Fibroblast of peridontal ligament (primary cell): ENCODE measurements at regions not wholly inside any gene's neighbourhood (a gene's known extent, or its start where the extent isn't known, plus 50 kb on each side); places are given as distances from the start of the nearest gene placed in this dataset.
"Not testable (repeated sequence)": the region's sequence is repeated elsewhere in the genome, so short reads cannot be mapped to it uniquely, and the experiment has no call there.

ENCODE experiments used
- DNase-seq: peaks from one replicate; pipeline ENCODE4 v3.0.0-alpha.2; 2010; ENCODE audit errors: extremely low read depth

DNA sequence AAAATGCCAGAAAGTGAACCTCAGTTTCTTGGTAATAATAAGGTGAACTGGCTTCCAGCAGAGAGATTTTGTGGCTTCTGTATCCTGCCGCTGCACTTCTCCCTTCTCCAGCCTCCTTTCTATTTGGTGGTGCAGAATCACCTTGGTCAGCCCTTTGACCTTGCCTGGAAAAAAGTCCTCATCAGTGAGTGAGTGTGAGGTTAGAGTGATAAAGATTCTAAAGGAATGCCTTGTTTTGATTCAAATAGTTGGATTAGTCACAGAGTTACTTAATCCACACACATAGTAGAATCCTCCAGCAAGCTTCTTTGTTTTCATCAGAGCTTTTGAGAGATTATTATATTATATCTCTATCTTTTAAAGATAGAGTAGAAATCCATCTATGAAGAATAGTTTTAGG, 140.9 kb downstream of the KCNRG start:
- DNase-seq: peak; percentile 57

DNA sequence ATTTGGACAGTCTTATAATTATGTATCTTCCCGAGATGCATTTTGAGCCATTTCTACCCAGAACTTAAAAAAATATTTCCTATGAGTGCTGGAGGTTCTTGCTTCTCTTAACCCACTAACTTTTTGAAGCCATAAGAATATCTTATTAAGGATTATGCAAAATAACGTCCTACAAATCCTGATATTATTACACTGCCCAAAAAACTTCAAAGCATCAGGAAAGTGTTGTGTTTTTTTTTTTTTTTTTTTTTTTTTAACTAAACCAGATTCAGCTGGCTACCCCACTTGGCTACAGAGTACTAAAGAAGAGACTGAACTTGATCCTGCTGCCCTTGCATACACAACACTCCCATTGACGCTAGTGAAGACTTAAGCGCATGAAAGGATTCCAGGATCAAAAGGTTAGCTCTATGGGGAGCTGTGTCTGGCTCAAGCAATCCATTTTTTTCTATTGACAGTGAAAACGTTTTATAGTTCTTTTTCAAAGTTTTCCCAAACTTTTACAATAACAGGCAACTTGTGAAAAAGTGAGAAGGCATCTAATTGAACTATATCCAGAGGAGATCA, 141.4 kb downstream of the KCNRG start:
- DNase-seq: no peak

DNA sequence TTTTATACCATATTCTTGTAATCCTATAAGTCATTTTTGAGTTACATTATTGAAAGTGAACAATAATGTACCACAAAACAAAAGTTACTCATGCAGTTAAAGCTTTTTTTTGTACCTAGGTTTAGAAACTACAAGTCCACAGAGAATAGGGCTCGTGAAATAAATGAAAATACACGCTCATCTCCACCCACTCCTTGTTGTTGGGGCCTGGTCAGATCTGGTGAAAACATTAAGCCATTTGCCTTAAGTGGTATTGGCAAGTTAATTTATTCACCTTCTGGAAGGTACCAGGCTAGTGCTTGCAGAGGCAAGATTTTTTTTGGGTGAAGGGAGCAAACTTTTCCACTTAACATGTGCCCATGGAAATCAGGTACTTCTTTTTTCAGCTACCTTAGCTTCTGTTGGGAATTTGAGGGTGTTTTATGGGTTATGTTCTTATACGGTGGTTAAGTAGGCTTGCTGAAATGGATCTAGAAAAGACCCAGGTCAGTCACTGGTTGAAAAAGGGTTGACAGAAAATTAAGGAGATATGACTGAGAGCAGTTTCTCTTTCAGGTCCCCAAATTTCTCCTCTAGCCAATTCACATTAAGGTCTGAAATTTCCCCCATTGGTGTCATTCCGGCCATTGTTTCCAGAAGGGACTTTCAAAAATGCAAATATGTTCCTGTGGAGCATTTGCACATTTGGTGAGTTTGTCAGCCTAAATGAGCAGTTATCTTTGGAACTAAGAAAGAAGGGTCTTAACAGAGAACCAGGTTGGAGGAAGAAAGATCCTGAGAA, 143.3 kb downstream of the KCNRG start:
- DNase-seq: no peak

DNA sequence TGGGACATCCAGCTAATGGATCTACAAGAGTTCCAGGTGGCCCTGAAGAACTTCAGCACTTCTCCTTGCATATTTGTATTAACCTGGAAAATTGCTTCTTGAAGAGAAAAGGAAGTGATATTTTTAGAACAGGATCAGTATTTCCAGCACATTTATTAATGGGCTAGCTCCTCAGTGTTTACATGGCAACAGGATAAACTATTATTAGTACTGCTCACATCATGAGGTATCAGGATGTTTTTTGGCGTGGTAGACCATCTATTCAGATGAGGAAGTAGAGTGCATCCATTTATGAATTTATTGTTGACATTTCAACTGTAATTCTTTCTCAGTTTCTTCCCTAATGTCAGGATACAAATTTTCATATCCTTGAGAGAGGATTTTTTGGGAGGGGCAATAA, 144.4 kb downstream of the KCNRG start:
- no peak for DNase-seq

DNA sequence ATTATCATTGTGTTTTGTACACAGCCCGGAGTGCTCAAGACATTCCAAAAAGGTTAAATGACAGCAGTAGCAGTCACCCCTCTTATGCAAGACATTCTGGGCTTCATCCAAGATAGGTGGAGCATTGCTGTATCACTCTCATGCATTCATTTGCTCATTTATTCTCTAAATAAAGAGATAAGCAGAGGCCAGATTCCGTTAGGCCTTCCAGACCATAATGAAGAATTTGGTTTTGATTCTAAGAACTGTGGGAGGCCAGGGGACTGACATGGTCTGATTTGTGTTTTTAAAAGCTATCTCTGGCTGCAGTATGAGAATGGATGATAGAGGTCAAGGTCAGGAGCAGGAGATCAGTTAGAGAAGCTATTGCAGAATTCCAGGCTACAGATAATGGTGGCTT, 145.8 kb downstream of the KCNRG start:
- DNase-seq: peak; percentile 30

DNA sequence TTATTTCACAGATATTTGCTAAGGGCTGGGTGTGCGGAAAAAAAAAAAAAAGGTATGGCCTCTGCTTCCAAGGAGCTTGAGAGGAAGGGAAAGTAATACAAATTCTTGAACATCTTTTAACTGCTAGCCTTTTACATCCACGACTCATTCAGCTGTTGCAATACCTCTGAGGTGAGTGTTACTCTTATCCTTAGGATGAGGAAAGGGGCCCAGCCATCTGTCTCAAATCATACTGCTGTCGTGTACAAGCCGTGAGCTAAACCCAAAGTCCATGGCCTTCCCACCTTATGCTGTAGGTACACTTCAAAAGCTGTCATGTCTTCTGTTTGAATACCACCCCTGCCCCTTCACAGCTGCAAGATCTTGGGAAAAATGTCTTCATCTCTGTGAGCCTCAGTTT, 146.8 kb downstream of the KCNRG start:
- DNase-seq: peak; percentile 37

- no peak for DNase-seq
Observed at GRCh38 chr13:50162567-50162966, 147.3 kb downstream of the KCNRG start.

DNA sequence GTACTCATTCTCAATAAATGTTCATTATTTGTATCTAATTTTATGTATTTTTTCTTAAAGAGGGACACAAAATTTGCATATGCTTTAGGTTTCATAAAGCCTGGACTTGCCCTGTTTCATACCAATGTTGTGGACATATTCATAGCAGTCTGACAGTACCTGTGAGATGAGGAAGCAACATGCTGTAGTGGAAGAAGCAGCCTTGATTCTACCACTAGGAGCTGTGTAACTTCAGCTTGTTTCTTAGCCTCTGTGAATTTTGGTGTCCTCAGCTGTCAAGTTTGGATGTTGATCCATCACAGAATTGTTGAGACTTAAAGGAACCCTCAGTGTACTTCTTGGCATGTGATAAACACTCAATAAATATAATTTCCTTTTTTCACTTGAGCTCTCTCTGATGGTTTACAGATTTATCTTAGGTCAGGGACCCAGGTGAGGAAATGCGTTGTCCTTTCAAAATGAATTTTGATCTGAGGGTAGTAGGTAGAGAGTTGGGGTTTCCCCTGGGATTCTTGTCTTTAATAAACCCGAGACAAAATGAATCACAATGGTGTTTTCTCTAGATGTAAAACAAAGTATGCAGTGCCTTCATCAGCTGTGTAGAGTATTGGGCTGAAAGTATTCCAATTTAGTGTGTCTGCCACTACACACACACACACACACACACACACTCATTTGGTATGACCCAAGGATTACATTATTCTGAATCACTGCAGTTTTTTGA, 152.1 kb downstream of the KCNRG start:
- no peak for DNase-seq

- no peak for DNase-seq
Observed at GRCh38 chr13:50167967-50168366, 152.7 kb downstream of the KCNRG start.

- DNase-seq: no peak
Observed at GRCh38 chr13:50168786-50169185, 153.5 kb downstream of the KCNRG start.

DNA sequence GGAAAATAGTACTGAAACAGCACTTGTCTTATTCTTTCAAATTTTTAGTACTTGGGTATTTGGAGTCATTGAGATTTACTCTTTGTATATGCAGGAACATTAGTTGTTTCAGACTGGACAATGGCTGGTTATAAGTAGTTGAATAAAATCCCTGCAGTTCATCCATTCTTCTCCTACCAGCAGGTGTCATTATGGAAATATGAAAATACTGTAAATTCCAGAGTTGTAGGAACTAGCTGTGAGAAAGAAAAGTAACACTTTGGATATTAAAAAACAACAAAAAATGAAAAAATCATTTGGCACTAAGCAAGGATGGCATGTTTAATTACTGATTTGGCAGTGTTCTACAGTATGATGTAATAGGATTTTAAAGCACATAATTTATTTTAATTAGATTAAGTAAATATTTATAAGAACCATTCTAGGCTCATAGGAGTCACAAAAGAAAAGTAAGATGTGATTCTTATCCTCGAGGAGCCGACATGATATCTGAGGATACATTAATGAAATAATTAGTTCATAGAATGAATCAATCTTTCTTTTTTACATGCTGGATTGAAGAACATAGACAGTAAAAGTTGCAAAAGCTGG, 155.3 kb downstream of the KCNRG start:
- DNase-seq: peak; percentile 71

GRCh38 chr13:50171590-50172282, 156.5 kb downstream of the KCNRG start:
- peak; percentile 36 for DNase-seq

DNA sequence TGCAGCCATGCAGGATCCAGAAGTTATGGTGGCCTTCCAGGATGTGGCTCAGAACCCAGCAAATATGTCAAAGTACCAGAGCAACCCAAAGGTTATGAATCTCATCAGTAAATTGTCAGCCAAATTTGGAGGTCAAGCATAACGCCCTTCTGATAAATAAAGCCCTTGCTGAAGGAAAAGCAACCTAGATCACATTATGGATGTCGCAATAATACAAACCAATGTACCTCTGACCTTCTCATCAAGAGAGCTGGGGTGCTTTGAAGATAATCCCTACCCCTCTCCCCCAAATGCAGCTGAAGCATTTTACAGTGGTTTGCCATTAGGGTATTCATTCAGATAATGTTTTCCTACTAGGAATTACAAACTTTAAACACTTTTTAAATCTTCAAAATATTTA, 157.8 kb downstream of the KCNRG start:
- DNase-seq: not testable (repeated sequence)

DNA sequence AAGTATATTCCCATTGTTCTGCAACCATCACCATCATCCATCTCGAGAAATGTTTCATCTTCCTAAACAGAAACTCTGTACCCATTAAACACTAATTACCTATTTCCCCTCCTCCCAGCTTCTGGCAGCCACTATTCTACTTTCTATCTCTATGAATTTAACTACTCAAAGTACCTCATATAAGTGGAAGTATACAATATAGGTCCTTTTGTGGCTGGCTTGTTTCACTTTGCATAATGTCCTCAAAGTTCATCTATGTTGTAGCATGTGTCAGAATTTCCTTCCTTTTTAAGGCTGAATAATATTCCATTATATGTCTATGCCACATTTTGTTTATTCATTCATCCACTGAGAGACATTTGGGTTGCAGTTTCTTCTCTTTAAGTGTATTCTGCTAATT, 159.4 kb downstream of the KCNRG start:
- no peak for DNase-seq

DNA sequence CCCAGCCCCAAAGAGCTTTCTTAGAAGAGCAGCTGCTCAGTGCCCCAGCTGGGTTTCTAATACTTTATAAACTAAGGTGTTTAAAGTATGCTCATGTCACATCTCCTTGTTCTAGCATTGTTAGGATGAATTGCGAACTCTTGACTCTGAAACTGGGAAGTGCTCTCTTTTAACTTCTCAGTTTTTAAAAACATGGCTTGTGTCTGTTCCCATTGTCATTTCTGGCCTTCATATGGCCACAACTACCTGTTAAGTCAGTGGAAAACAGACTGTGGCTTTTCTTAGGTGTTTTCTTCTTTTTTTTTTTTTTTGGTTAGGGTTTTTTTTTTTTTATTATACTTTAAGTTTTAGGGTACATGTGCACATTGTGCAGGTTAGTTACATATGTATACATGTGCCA, 164.7 kb downstream of the KCNRG start:
- no peak for DNase-seq

GRCh38 chr13:50185769-50186763, 170.8 kb downstream of the KCNRG start:
- not testable (repeated sequence) for DNase-seq

GRCh38 chr13:50187352-50188029, 172.2 kb downstream of the KCNRG start:
- no peak for DNase-seq

- DNase-seq: no peak
Observed at GRCh38 chr13:50188696-50189095, 173.5 kb downstream of the KCNRG start.

GRCh38 chr13:50189450-50189849, 174.2 kb downstream of the KCNRG start:
- no peak for DNase-seq

DNA sequence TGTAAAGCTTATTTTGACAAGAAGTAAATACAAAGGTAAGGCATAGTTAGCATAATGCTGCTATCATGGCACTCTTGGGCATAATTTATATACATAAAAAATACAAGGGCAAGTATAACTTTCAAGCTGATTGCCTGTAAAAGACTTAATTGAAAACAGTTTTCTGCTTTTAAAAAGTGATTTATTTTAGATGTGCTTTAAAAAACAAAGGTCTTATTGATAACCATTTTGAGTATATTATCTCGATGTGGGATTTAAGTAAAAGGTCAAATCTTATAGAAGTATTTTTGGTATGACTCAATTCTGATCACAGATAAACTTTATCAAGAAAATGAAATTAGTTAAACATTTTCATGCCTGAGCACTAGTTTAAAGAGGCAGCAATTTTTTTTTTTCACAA, 175.8 kb downstream of the KCNRG start:
- no peak for DNase-seq
